Body of pancreas (tissue), 4 donors: ENCODE measurements at regions not wholly inside any gene's neighbourhood (a gene's known extent, or its start where the extent isn't known, plus 50 kb on each side); places are given as distances from the start of the nearest gene placed in this dataset.

ENCODE experiments used
- POLR2A ChIP-seq, 3 donors: fragments of 450-650 bp; IDR thresholded peaks; one replicate each; pipeline ENCODE4 v1.6.1; 2016; ENCODE audit warnings: antibody characterized with exemption in 3 of 3, mild to moderate bottlenecking in 2 of 3
- TF ChIP-seq, protein P1 (sequence below), 7 experiments: fragments of 450-650 bp in 4 of 7; fragments of 200-600 bp in 3 of 7; sonication (generic) in 3 of 7; IDR thresholded peaks; one replicate each; pipeline ENCODE4 v1.5.1; 2016 to 2019; ENCODE audit warnings: antibody characterized with exemption in 7 of 7

DNA sequence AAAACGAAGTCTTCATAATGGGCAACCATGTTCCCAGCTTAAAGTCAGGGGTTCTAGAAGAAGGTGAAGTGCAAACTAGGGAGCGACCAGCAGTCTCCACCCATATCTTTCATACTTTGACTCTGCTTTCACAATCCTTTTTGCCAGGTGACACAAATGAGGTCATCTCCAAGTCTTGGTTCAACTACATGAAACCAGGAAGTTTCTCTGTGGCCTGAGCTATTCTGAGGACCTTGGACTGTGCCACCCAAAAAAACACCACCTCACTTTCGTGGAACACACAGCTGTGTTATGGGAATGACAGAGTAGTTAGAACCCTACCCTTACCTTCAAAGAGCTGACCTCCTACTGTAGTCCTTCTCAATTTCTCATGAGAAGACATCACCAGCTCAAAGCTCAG, 309.2 kb downstream of the AGTPBP1 start:
- TF ChIP-seq, protein P1, sequence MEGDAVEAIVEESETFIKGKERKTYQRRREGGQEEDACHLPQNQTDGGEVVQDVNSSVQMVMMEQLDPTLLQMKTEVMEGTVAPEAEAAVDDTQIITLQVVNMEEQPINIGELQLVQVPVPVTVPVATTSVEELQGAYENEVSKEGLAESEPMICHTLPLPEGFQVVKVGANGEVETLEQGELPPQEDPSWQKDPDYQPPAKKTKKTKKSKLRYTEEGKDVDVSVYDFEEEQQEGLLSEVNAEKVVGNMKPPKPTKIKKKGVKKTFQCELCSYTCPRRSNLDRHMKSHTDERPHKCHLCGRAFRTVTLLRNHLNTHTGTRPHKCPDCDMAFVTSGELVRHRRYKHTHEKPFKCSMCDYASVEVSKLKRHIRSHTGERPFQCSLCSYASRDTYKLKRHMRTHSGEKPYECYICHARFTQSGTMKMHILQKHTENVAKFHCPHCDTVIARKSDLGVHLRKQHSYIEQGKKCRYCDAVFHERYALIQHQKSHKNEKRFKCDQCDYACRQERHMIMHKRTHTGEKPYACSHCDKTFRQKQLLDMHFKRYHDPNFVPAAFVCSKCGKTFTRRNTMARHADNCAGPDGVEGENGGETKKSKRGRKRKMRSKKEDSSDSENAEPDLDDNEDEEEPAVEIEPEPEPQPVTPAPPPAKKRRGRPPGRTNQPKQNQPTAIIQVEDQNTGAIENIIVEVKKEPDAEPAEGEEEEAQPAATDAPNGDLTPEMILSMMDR (IDR thresholded peaks at IDR 0.05), result no peak
- TF ChIP-seq POLR2A (IDR thresholded peaks at IDR 0.05), result no peak
